ENCODE measurements at regions not wholly inside any gene's neighbourhood (a gene's known extent, or its start where the extent isn't known, plus 50 kb on each side); places are given as distances from the start of the nearest gene placed in this dataset.
A peak's percentile ranks its signal among the peaks of the same experiment; 100 is the strongest.

DNA sequence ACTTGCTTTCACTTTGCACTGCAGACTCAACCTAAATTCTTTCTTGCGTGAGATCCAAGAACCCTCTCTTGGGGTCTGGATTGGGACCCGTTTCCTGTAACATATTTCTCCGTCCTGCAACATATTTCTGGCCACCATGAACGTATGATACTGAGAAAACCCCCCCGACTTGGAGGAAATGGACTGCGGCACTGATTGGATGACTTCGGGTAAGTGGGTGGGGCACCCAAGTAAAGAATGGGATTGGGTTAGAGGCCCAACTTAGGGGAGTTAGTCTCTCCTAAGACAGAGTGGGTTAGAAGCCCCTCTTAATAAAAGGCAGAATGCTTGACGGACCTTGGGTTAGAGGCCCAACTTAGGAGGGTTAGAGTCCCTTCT, 690.4 kb downstream of the UQCRFS1 start:
- DNase-seq (ENCODE audit: low spot score) (no peak), ATAC-seq (no peak)
- Mint-ChIP-seq H3K4me1 (peaks cover 37% of the 10 kb centered on the region), H3K27me3 (ENCODE audit: low read depth) (peaks cover 21% of the 10 kb centered on the region), H3K9me3 (peaks cover 19% of the 10 kb centered on the region), H3K36me3 (peaks cover 13% of the 10 kb centered on the region), H3K27ac (no peak overlapping the region), H3K4me3 (no peak overlapping the region)
- TF ChIP-seq, protein P1, sequence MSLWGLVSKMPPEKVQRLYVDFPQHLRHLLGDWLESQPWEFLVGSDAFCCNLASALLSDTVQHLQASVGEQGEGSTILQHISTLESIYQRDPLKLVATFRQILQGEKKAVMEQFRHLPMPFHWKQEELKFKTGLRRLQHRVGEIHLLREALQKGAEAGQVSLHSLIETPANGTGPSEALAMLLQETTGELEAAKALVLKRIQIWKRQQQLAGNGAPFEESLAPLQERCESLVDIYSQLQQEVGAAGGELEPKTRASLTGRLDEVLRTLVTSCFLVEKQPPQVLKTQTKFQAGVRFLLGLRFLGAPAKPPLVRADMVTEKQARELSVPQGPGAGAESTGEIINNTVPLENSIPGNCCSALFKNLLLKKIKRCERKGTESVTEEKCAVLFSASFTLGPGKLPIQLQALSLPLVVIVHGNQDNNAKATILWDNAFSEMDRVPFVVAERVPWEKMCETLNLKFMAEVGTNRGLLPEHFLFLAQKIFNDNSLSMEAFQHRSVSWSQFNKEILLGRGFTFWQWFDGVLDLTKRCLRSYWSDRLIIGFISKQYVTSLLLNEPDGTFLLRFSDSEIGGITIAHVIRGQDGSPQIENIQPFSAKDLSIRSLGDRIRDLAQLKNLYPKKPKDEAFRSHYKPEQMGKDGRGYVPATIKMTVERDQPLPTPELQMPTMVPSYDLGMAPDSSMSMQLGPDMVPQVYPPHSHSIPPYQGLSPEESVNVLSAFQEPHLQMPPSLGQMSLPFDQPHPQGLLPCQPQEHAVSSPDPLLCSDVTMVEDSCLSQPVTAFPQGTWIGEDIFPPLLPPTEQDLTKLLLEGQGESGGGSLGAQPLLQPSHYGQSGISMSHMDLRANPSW (CRISPR knock-in tag; conservative IDR thresholded peaks at IDR 0.05; ENCODE audit: low read depth), result no peak
- TF ChIP-seq TCF7 (CRISPR knock-in tag; IDR thresholded peaks at IDR 0.05; ENCODE audit: low read depth), result no peak
- ChIA-PET CTCF (no interaction called here), POLR2A (no interaction called here)

GRCh38 chr19:28521614-28522544, 691.1 kb downstream of the UQCRFS1 start:
- peaks cover 13% of the 10 kb centered on the region for H3K36me3 Mint-ChIP-seq
- H3K9me3 Mint-ChIP-seq, result peaks cover 19% of the 10 kb centered on the region
- CTCF ChIA-PET, result no interaction called here
- ATAC-seq, result no peak
- no peak overlapping the region for H3K4me3 Mint-ChIP-seq
- no peak overlapping the region for H3K27ac Mint-ChIP-seq
- POLR2A ChIA-PET, result no interaction called here
- H3K4me1 Mint-ChIP-seq, result peaks cover 37% of the 10 kb centered on the region
- no peak for DNase-seq (ENCODE audit: low spot score)
- H3K27me3 Mint-ChIP-seq (ENCODE audit: low read depth), result peaks cover 21% of the 10 kb centered on the region
- TF ChIP-seq GTF2I (CRISPR knock-in tag; conservative IDR thresholded peaks at IDR 0.05), result no peak
- TF ChIP-seq, protein P2, sequence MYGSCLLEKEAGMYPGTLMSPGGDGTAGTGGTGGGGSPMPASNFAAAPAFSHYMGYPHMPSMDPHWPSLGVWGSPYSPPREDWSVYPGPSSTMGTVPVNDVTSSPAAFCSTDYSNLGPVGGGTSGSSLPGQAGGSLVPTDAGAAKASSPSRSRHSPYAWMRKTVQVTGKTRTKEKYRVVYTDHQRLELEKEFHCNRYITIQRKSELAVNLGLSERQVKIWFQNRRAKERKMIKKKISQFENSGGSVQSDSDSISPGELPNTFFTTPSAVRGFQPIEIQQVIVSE (CRISPR knock-in tag; IDR thresholded peaks at IDR 0.05; ENCODE audit: borderline replicate concordance), result no peak
- TF ChIP-seq, protein P3, sequence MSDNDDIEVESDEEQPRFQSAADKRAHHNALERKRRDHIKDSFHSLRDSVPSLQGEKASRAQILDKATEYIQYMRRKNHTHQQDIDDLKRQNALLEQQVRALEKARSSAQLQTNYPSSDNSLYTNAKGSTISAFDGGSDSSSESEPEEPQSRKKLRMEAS (CRISPR knock-in tag; IDR thresholded peaks at IDR 0.05), result no peak

- H3K9me3 Mint-ChIP-seq, result peaks cover 16% of the 10 kb centered on the region
- H3K36me3 Mint-ChIP-seq, result peaks cover 10% of the 10 kb centered on the region
- CTCF ChIA-PET, result no interaction called here
- no peak for TF ChIP-seq NFE2L1 (CRISPR knock-in tag; IDR thresholded peaks at IDR 0.05)
- TF ChIP-seq HMGA2 (CRISPR knock-in tag; IDR thresholded peaks at IDR 0.05), result no peak
- TF ChIP-seq ZNF138 (CRISPR knock-in tag; conservative IDR thresholded peaks at IDR 0.05), result no peak
- no peak for TF ChIP-seq OVOL2 (CRISPR knock-in tag; IDR thresholded peaks at IDR 0.05; ENCODE audit: borderline replicate concordance)
- no peak for TF ChIP-seq ELF4 (CRISPR knock-in tag; IDR thresholded peaks at IDR 0.05; ENCODE audit: low read depth)
- TF ChIP-seq NR2C2 (CRISPR knock-in tag; IDR thresholded peaks at IDR 0.05), result no peak
- TF ChIP-seq, protein P4, sequence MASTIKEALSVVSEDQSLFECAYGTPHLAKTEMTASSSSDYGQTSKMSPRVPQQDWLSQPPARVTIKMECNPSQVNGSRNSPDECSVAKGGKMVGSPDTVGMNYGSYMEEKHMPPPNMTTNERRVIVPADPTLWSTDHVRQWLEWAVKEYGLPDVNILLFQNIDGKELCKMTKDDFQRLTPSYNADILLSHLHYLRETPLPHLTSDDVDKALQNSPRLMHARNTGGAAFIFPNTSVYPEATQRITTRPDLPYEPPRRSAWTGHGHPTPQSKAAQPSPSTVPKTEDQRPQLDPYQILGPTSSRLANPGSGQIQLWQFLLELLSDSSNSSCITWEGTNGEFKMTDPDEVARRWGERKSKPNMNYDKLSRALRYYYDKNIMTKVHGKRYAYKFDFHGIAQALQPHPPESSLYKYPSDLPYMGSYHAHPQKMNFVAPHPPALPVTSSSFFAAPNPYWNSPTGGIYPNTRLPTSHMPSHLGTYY (CRISPR knock-in tag; IDR thresholded peaks at IDR 0.05), result no peak
- TF ChIP-seq, protein P5, sequence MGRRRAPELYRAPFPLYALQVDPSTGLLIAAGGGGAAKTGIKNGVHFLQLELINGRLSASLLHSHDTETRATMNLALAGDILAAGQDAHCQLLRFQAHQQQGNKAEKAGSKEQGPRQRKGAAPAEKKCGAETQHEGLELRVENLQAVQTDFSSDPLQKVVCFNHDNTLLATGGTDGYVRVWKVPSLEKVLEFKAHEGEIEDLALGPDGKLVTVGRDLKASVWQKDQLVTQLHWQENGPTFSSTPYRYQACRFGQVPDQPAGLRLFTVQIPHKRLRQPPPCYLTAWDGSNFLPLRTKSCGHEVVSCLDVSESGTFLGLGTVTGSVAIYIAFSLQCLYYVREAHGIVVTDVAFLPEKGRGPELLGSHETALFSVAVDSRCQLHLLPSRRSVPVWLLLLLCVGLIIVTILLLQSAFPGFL (CRISPR knock-in tag; IDR thresholded peaks at IDR 0.05; ENCODE audit: borderline replicate concordance), result no peak
- no peak for TF ChIP-seq GABPB1 (CRISPR knock-in tag; IDR thresholded peaks at IDR 0.05)
- TF ChIP-seq NFATC4 (CRISPR knock-in tag; IDR thresholded peaks at IDR 0.05), result no peak
- TF ChIP-seq, protein P6, sequence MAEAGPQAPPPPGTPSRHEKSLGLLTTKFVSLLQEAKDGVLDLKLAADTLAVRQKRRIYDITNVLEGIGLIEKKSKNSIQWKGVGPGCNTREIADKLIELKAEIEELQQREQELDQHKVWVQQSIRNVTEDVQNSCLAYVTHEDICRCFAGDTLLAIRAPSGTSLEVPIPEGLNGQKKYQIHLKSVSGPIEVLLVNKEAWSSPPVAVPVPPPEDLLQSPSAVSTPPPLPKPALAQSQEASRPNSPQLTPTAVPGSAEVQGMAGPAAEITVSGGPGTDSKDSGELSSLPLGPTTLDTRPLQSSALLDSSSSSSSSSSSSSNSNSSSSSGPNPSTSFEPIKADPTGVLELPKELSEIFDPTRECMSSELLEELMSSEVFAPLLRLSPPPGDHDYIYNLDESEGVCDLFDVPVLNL (CRISPR knock-in tag; IDR thresholded peaks at IDR 0.05; ENCODE audit: borderline replicate concordance, low read depth), result no peak
- no peak for TF ChIP-seq GRHL2 (CRISPR knock-in tag; IDR thresholded peaks at IDR 0.05; ENCODE audit: insufficient replicate concordance, severe bottlenecking)
- no peak for TF ChIP-seq GTF2I (CRISPR knock-in tag; conservative IDR thresholded peaks at IDR 0.05)
- no peak for TF ChIP-seq SOX15 (CRISPR knock-in tag; IDR thresholded peaks at IDR 0.05)
- TF ChIP-seq ESRRA (CRISPR knock-in tag; IDR thresholded peaks at IDR 0.05; ENCODE audit: borderline replicate concordance), result no peak
- TF ChIP-seq, protein P7, sequence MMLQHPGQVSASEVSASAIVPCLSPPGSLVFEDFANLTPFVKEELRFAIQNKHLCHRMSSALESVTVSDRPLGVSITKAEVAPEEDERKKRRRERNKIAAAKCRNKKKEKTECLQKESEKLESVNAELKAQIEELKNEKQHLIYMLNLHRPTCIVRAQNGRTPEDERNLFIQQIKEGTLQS (CRISPR knock-in tag; conservative IDR thresholded peaks at IDR 0.05), result no peak
- TF ChIP-seq FOXJ3 (CRISPR knock-in tag; IDR thresholded peaks at IDR 0.05; ENCODE audit: borderline replicate concordance), result no peak
- no peak for TF ChIP-seq MXD4 (CRISPR knock-in tag; IDR thresholded peaks at IDR 0.05; ENCODE audit: borderline replicate concordance)
- ATAC-seq (peak; percentile 34; the same call in 1 of the 2 replicates), DNase-seq (ENCODE audit: low spot score) (no peak)
- H3K4me3 Mint-ChIP-seq, result peak overlapping the region; percentile 7; the same call in 1 of the 2 replicates
- POLR2A ChIA-PET, result no interaction called here
- H3K27me3 Mint-ChIP-seq (ENCODE audit: low read depth), result peaks cover 21% of the 10 kb centered on the region
- peak overlapping the region; percentile 17; the same call in 1 of the 2 replicates for H3K27ac Mint-ChIP-seq
- peaks cover 37% of the 10 kb centered on the region for H3K4me1 Mint-ChIP-seq
Measured at GRCh38 chr19:28520998-28521568, 691.9 kb downstream of the UQCRFS1 start.

All from WTC11 (cell line).